ENCODE measurements at regions not wholly inside any gene's neighbourhood (a gene's known extent, or its start where the extent isn't known, plus 50 kb on each side); places are given as distances from the start of the nearest gene placed in this dataset.

DNA sequence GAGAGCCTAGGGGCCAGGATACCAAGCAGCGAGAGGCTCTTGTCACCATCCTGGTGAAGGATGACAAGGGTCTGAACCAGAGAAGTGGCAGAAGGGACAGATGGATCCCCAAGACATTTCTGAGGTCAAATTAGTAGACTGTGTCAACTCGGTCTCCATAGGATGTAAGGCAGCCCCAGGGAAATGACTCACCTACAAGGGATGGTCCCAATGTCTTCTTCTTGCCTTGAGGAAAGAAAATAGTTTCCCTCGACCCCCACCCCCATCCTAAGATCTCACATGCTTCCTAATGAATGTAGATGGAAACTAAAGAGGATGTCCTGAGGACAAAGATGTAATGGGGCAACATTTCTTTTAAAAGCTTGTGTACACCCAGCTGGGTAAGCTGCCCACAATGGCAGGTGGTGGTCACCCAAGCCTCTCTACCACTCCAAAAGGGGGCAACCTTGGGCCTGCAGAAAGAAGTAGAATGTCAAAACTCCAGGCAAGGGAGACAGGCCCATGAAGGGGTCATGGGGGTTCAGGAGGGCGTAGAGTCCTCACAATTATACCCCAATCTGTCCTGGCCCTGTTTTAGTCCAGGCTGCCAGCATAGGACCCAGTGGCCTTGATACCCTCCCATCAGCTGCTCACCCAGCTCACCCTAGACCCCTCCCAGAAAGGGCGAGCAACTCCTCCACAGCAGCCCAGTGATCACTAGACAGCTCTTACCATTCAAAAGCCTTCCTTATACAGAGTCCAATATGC is 187.4 kb downstream of the ACTL7B start:
- no peaks in the 10 kb centered on the region for H3K27me3 ChIP-seq (ENCODE audit: control insufficient read depth, insufficient read depth, low read length)
- ATAC-seq (ENCODE audit: low read depth) (no peak), DNase-seq (no peak)
- CTCF ChIA-PET: no interaction called here
- intact Hi-C loops (cut with micrococcal nuclease): no loop called here
- H2AK5ac ChIP-seq (ENCODE audit: low read depth, low read length): no peak overlapping the region
- no peak overlapping the region for H3K4me2 ChIP-seq (ENCODE audit: low read depth, low read length)
- H4K5ac ChIP-seq (ENCODE audit: low read depth, low read length): no peak overlapping the region
- no peak overlapping the region for H3K27ac ChIP-seq (ENCODE audit: insufficient read depth, low read length)
- H2AK9ac ChIP-seq (replicated peaks; ENCODE audit: low read depth, low read length, poor library complexity): no peak overlapping the region
- dilution Hi-C loops (cut with HindIII; ENCODE audit: low sequenced_read_pairs, unreplicated experiment): no loop called here
- H2BK120ac ChIP-seq (ENCODE audit: low read depth, low read length): no peak overlapping the region
- H4K91ac ChIP-seq (ENCODE audit: insufficient read depth, low read depth, low read length): no peak overlapping the region
- no peak overlapping the region for H3K4ac ChIP-seq (ENCODE audit: low read depth, low read length)
- no peak overlapping the region for H2BK20ac ChIP-seq (ENCODE audit: low read depth, low read length)
- H3K36me3 ChIP-seq (ENCODE audit: control insufficient read depth, insufficient read depth, low read length): no peaks in the 10 kb centered on the region
- no peak overlapping the region for H3K9ac ChIP-seq (ENCODE audit: low read depth, low read length)
- POLR2A ChIA-PET (ENCODE audit: unreplicated experiment): no interaction called here
- no peak overlapping the region for H2AFZ ChIP-seq (replicated peaks; ENCODE audit: low read length, poor library complexity)
- in situ Hi-C loops (cut with MboI; ENCODE audit: low sequenced_read_pairs): no loop called here
- no peak overlapping the region for H2BK5ac ChIP-seq (ENCODE audit: low read depth, low read length, poor library complexity, severe bottlenecking)
- H3K23ac ChIP-seq (ENCODE audit: low read depth, low read length): no peak overlapping the region
- H2BK15ac ChIP-seq (ENCODE audit: low read depth, low read length): no peak overlapping the region
- H3K18ac ChIP-seq (ENCODE audit: low read depth, low read length): no peak overlapping the region
- BruUV-seq (replicated peaks): no TSS peak
- no peaks in the 10 kb centered on the region for H3K79me1 ChIP-seq (ENCODE audit: low read depth in 1 of 2, low read length in 2 of 2)
- no peak overlapping the region for H4K8ac ChIP-seq (ENCODE audit: low read depth in 2 of 2, low read length in 2 of 2)
- no peaks in the 10 kb centered on the region for H4K20me1 ChIP-seq (ENCODE audit: insufficient read depth, low read length)
- H3K4me1 ChIP-seq (ENCODE audit: control insufficient read depth, insufficient read depth, low read length): no peaks in the 10 kb centered on the region; the same call in 1 of the 2 replicates
- H3K56ac ChIP-seq (ENCODE audit: extremely low read depth, insufficient read depth, low read length): no peak overlapping the region
- no peaks in the 10 kb centered on the region; the same call in 1 of the 2 replicates for H3K9me1 ChIP-seq (ENCODE audit: insufficient read depth, low read length)
- H3K14ac ChIP-seq (replicated peaks; ENCODE audit: low read depth, low read length): no peak overlapping the region
- H3K4me3 ChIP-seq (ENCODE audit: insufficient read depth, low read depth, low read length): no peak overlapping the region
- no peak for TF ChIP-seq RCOR1 (IDR thresholded peaks at IDR 0.05; ENCODE audit: insufficient replicate concordance, low read length)
- TF ChIP-seq MAZ (IDR thresholded peaks at IDR 0.05; ENCODE audit: borderline replicate concordance, low read depth, low read length): no peak
- TF ChIP-seq RAD21 (IDR thresholded peaks at IDR 0.05; ENCODE audit: low read length): no peak
- TF ChIP-seq RFX5 (IDR thresholded peaks at IDR 0.05; ENCODE audit: low read depth, low read length): no peak
- no peak for TF ChIP-seq POLR2A (IDR thresholded peaks at IDR 0.05; ENCODE audit: low read depth, low read length)
- TF ChIP-seq CEBPB (IDR thresholded peaks at IDR 0.05; ENCODE audit: low read depth, low read length): no peak
- TF ChIP-seq CHD1 (IDR thresholded peaks at IDR 0.05; ENCODE audit: low read depth, low read length): no peak
- TF ChIP-seq MAFK (IDR thresholded peaks at IDR 0.05; ENCODE audit: low read depth, low read length): no peak
- no peak for TF ChIP-seq ELK1 (IDR thresholded peaks at IDR 0.05; ENCODE audit: borderline replicate concordance, low read depth, low read length)
- no peak for TF ChIP-seq CTCF (conservative IDR thresholded peaks at IDR 0.05; ENCODE audit: low read depth, low read length)
- TF ChIP-seq USF2 (IDR thresholded peaks at IDR 0.05; ENCODE audit: low read depth, low read length): no peak
- no peak for TF ChIP-seq BHLHE40 (IDR thresholded peaks at IDR 0.05; ENCODE audit: low read depth, low read length)
- no peak for TF ChIP-seq SMC3 (IDR thresholded peaks at IDR 0.05; ENCODE audit: low read depth, low read length)
- no peaks in the 10 kb centered on the region for H3K9me3 ChIP-seq (ENCODE audit: control insufficient read depth, insufficient read depth, low read length)
- WGBS, 2 experiments (ENCODE audit: extremely low coverage in 2 of 2, insufficient read length in 1 of 2): 50% methylated on average over 2 of the region's 5 CpGs; no CpG with 5 or more reads in 1 of the 2 experiments
